GM18909 (cell line): ENCODE measurements at regions not wholly inside any gene's neighbourhood (a gene's known extent, or its start where the extent isn't known, plus 50 kb on each side); places are given as distances from the start of the nearest gene placed in this dataset.
A peak's percentile ranks its signal among the peaks of the same experiment; 100 is the strongest.

ENCODE experiments used
- ATAC-seq: cut with Tn5 transposase; IDR thresholded peaks from one replicate; pipeline ENCODE4 v1.9.1; 2021; ENCODE audit warnings: mild to moderate bottlenecking; ENCODE audit not compliant: unreplicated experiment, poor library complexity

- ATAC-seq: peak; percentile 30
Observed at GRCh38 chr1:186620566-186621350, 59.5 kb downstream of the PTGS2 start.

- ATAC-seq: peak; percentile 100
Observed at GRCh38 chr1:186618401-186619170, 61.6 kb downstream of the PTGS2 start.

- peak; percentile 4 for ATAC-seq
Observed at GRCh38 chr1:186617926-186618325, 62.3 kb downstream of the PTGS2 start.

- ATAC-seq: no peak
Observed at GRCh38 chr1:186616511-186616910, 63.7 kb downstream of the PTGS2 start.

GRCh38 chr1:186615332-186615731 lies 64.9 kb downstream of the PTGS2 start:
- no peak for ATAC-seq

- no peak for ATAC-seq
Observed at GRCh38 chr1:186611156-186611555, 69.1 kb downstream of the PTGS2 start.

- ATAC-seq: no peak
Observed at GRCh38 chr1:186609183-186609582, 71.0 kb downstream of the PTGS2 start.

DNA sequence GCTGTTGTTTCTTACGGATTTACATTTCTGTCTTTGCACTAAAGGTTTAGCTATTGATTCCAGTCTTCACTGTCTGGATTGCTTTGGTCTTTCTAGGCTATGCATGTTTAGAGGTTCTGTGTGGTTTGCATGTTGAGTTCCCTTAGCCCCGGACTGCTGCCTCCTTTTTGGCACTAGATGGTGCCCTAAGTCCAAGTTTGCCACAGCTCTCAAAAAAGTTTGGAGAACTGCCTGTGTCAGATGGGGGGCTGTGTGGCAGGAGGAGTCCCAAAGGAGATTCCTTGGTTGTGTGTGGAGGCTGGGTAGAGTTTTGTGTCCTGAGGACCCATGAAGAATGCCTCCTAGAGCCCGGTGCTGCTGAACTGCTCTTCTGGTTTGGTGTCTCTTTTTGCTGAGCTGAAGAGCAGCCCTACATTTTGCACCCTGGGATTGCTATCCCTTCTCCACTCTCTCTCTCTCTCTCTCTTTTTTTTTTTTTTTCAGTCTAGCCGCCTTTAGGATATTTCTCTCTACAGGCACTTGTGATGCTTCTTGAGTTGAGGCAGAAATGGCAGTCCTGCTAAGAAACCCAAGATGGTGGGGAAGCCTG lies 74.4 kb downstream of the PTGS2 start:
- peak; percentile 84 for ATAC-seq

GRCh38 chr1:186595969-186596368 lies 84.3 kb downstream of the PTGS2 start:
- peak; percentile 72 for ATAC-seq

GRCh38 chr1:186578325-186579016 lies 101.8 kb downstream of the PTGS2 start:
- no peak for ATAC-seq

DNA sequence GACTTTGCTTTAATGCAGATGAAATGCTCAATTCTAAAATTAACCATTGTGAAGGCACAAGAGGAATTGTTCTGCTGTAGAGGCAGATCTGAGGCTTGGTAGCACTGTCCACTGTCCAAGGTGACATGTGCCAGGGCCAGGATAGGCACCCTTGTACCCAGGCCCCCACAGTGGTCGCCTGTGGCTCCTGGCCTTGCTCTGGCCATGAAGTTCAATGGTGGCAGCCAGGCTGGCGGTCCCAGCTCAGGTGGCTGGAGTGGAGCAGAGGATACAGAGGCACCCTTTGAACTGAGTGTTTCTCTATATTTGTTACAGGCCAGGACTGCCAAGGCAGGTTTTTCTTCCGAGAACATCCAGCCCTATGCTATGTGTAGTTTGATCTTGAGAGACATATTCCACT lies 102.6 kb downstream of the PTGS2 start:
- no peak for ATAC-seq

- ATAC-seq: no peak
Observed at GRCh38 chr1:186577216-186577615, 103.0 kb downstream of the PTGS2 start.

- no peak for ATAC-seq
Observed at GRCh38 chr1:186575348-186575747, 104.9 kb downstream of the PTGS2 start.

- no peak for ATAC-seq
Observed at GRCh38 chr1:186574926-186575325, 105.3 kb downstream of the PTGS2 start.

GRCh38 chr1:186572509-186572908 lies 107.7 kb downstream of the PTGS2 start:
- no peak for ATAC-seq

DNA sequence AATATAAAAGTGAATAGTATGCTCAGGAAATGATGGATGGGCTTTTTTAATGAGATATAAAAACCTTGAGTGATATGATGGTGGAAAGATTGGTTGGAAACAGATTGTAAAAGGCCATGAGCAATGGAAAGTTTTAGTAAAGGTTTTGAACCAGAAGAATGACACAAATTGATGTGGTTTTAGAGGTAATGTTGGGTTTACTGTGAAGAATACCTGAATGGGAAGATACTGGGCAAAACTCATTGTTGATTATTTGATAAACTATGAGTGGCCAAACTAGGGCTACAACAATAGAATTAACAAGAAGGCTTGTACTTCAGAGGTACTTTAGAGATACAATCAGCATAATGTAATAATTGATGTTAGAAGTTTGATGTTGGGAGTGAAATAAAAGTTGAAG lies 108.5 kb downstream of the PTGS2 start:
- no peak for ATAC-seq

DNA sequence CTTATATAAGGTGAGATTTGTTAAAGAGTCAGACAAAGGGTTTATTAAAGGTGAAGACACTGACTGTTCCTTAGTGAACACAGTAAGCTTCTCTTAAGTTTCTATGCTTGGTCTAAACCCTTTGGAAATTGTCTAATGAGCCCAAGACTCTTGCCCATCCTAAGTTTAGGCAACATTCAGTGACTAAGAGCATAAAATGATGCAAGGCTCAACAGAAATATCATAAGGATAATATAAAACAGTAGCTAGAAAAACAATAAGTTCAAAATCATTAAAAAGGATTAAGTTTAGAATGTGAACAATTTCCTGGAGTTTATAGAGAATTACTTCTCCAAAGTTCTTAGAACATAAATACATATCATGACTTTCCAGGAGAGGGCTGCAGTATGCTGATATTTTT lies 108.9 kb upstream of the PDC start:
- no peak for ATAC-seq

GRCh38 chr1:186568221-186568620 lies 107.3 kb upstream of the PDC start:
- ATAC-seq: no peak

DNA sequence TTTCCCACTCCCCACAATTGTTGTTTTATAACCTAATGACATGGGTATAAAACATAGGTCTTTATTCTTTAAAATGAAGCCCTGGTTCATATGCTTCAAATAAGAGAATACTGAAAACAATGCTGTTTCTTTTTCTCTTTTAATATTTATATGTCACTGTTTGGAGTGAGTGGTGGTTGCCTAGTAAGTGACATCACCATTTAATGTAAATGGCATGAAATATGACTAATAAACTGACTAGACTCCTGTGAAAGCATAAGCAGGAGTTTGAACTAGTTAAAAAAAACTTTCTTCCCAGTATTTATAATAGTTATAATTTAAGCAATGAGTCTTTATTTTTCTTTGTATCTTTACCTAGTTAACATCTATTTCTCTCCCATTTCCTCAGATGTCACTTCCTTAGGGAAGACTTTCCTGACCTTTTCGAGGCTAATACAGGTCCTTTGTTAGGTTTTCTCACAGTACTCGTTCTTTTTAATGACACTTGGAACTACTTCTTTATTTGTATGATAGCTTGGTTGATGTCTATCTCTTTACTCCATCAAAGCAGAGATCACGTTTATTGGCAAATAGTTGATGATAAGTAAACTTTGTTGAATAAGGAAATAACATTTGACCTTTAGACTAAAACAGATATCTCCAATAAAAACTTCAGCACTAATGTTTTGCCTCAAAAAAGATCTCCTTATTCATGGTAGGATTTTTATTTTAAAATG lies 105.4 kb upstream of the PDC start:
- no peak for ATAC-seq

- ATAC-seq: no peak
Observed at GRCh38 chr1:186564582-186564981, 103.7 kb upstream of the PDC start.
